ENCODE measurements at regions not wholly inside any gene's neighbourhood (a gene's known extent, or its start where the extent isn't known, plus 50 kb on each side); places are given as distances from the start of the nearest gene placed in this dataset.

DNA sequence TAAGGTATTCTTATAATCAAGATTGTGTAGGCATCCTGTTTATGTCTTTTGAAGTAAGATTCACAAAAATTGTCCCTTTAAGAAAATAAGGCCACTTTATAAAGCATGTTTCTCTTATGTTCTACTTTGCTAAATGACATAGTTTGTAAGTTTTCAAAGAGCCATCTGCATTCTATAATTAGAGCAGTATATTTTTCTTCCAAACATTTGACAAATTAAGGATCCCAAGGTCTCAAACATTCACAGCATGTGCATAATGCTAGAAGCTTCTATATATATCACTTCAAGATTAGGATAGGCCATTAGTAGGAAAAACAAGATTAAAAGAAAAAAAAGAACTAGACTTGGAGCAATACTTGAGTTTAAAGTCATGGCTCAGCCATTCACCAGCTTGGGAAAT, 55.9 kb upstream of the DOK5 start:
- Histone ChIP-seq H3F3A (ENCODE audit: insufficient read depth, low read length, poor library complexity, severe bottlenecking) (no peaks in the 10 kb centered on the region), H3K4me2 (ENCODE audit: low read length) (no peak overlapping the region), H3K27ac (ENCODE audit: low read length) (no peak overlapping the region), H3K36me3 (ENCODE audit: insufficient read depth, low read length) (no peaks in the 10 kb centered on the region), H3K79me2 (replicated peaks; ENCODE audit: insufficient read depth, low read length) (no peaks in the 10 kb centered on the region), H2AFZ (ENCODE audit: low read depth, low read length) (no peak overlapping the region), H3K4me3 (ENCODE audit: low read length) (no peak overlapping the region), H4K20me1 (ENCODE audit: insufficient read depth) (no peaks in the 10 kb centered on the region), H3K9me2 (ENCODE audit: insufficient read depth, low read length) (no peaks in the 10 kb centered on the region), H3K9me3 (ENCODE audit: low read length) (no peaks in the 10 kb centered on the region), H3K9ac (ENCODE audit: low read length) (no peak overlapping the region), H3K27me3 (ENCODE audit: insufficient read depth, low read depth, low read length) (no peaks in the 10 kb centered on the region)
- TF ChIP-seq MXI1 (conservative IDR thresholded peaks at IDR 0.05; ENCODE audit: poor library complexity, severe bottlenecking), result no peak
- no peak for TF ChIP-seq EP300 (conservative IDR thresholded peaks at IDR 0.05; ENCODE audit: poor library complexity, severe bottlenecking)
- TF ChIP-seq, protein P1, sequence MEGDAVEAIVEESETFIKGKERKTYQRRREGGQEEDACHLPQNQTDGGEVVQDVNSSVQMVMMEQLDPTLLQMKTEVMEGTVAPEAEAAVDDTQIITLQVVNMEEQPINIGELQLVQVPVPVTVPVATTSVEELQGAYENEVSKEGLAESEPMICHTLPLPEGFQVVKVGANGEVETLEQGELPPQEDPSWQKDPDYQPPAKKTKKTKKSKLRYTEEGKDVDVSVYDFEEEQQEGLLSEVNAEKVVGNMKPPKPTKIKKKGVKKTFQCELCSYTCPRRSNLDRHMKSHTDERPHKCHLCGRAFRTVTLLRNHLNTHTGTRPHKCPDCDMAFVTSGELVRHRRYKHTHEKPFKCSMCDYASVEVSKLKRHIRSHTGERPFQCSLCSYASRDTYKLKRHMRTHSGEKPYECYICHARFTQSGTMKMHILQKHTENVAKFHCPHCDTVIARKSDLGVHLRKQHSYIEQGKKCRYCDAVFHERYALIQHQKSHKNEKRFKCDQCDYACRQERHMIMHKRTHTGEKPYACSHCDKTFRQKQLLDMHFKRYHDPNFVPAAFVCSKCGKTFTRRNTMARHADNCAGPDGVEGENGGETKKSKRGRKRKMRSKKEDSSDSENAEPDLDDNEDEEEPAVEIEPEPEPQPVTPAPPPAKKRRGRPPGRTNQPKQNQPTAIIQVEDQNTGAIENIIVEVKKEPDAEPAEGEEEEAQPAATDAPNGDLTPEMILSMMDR (IDR thresholded peaks at IDR 0.05; ENCODE audit: poor library complexity, severe bottlenecking), result no peak
- no peak for TF ChIP-seq TAF1 (IDR thresholded peaks at IDR 0.05; ENCODE audit: low read depth)
- no peak for TF ChIP-seq RAD21 (conservative IDR thresholded peaks at IDR 0.05)
